AG04450 (cell line): ENCODE measurements at regions not wholly inside any gene's neighbourhood (a gene's known extent, or its start where the extent isn't known, plus 50 kb on each side); places are given as distances from the start of the nearest gene placed in this dataset.

Source experiments
- CTCF ChIA-PET: fragments of 300-600, 350-600 bp; formaldehyde crosslinking; extraction: SDS; loops from one replicate; lab custom pipeline; 2022; ENCODE audit warnings: antibody characterized with exemption, inconsistent platforms; lab: Charles Lee
- POLR2A ChIA-PET: fragments of 350-600 bp; formaldehyde crosslinking; extraction: SDS; loops from one replicate; lab custom pipeline; 2021; ENCODE audit warnings: antibody characterized with exemption, inconsistent platforms; lab: Yijun Ruan, JAX
- DNase-seq: peaks from one replicate; pipeline ENCODE4 v3.0.0-alpha.2; 2011; ENCODE audit warnings: low read depth, low spot score
- H3K27ac ChIP-seq: one replicate; pipeline ENCODE4 v1.5.1; 2012; ENCODE audit warnings: low read depth, low read length, control low read depth
- H3K27me3 ChIP-seq: one replicate; pipeline ENCODE4 v1.6.0; 2012; ENCODE audit warnings: low read length; ENCODE audit not compliant: control insufficient read depth, insufficient read depth
- H3K4me3 ChIP-seq: 2 replicates; pipeline ENCODE4 v1.5.1; 2011; ENCODE audit warnings: mild to moderate bottlenecking, low read depth, low read length, control low read depth
- H3K9me3 ChIP-seq: 2 replicates; pipeline ENCODE4 v1.5.1; 2012; ENCODE audit warnings: low read length; ENCODE audit not compliant: control insufficient read depth, insufficient read depth
- TF ChIP-seq, protein P1 (sequence below): IDR thresholded peaks from 2 replicates; pipeline ENCODE4 v1.5.1; 2011; ENCODE audit warnings: low read depth, low read length, control low read depth, inconsistent platforms

DNA sequence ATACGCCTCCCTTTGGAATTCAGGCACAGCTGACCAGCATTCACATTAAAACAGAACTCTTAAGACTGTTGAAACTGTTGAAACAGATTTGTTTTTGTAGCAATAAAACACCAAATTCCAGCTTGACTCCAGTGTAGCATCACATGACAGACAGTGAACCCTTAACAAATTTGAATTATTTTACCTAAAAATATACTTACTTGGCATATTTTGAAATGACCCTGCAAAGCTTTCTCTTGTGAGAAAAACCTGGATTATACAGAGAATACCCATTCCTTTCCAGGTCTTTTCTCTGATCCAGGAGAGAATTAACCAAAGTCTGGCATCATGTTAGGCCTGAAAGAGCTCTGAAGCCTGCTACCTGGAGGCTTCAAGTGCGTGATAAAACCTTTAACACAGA is 410.3 kb downstream of the FOXG1 start:
- ChIA-PET CTCF (no interaction called here), POLR2A (no interaction called here)
- Histone ChIP-seq H3K9me3 (no peaks in the 10 kb centered on the region; the same call in 1 of the 2 replicates), H3K27me3 (no peaks in the 10 kb centered on the region), H3K27ac (no peak overlapping the region), H3K4me3 (no peak overlapping the region)
- TF ChIP-seq, protein P1, sequence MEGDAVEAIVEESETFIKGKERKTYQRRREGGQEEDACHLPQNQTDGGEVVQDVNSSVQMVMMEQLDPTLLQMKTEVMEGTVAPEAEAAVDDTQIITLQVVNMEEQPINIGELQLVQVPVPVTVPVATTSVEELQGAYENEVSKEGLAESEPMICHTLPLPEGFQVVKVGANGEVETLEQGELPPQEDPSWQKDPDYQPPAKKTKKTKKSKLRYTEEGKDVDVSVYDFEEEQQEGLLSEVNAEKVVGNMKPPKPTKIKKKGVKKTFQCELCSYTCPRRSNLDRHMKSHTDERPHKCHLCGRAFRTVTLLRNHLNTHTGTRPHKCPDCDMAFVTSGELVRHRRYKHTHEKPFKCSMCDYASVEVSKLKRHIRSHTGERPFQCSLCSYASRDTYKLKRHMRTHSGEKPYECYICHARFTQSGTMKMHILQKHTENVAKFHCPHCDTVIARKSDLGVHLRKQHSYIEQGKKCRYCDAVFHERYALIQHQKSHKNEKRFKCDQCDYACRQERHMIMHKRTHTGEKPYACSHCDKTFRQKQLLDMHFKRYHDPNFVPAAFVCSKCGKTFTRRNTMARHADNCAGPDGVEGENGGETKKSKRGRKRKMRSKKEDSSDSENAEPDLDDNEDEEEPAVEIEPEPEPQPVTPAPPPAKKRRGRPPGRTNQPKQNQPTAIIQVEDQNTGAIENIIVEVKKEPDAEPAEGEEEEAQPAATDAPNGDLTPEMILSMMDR, result no peak
- DNase-seq, result no peak

DNA sequence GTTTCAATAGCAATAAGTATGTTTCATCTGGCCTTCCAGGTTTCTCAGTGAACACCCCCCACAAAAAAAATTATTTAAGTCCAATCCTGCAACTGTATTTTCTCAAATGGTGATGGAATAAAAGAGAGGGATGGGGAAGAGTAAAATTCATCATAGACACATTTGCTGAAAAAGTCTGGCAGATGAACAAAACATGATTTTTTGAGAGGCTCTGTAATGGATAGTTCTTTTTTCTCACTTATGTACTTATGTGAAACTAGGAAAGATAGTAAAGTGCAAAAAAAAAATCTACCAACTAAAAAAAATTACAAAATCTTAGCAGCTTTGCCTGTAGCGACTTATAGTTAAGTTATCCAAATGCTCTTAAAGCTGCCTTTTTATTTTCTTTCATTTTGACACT is 412.4 kb downstream of the FOXG1 start:
- no peaks in the 10 kb centered on the region for H3K27me3 ChIP-seq
- H3K4me3 ChIP-seq, result no peak overlapping the region
- TF ChIP-seq, protein P1, result no peak
- H3K27ac ChIP-seq, result no peak overlapping the region
- CTCF ChIA-PET, result interaction anchor here (0.6 kb wide), 1 partner anchor 14 kb away, joined by 3 read pairs; no protein-coding TSS in a partner anchor
- POLR2A ChIA-PET, result no interaction called here
- DNase-seq, result no peak
- H3K9me3 ChIP-seq, result no peaks in the 10 kb centered on the region; the same call in 1 of the 2 replicates

DNA sequence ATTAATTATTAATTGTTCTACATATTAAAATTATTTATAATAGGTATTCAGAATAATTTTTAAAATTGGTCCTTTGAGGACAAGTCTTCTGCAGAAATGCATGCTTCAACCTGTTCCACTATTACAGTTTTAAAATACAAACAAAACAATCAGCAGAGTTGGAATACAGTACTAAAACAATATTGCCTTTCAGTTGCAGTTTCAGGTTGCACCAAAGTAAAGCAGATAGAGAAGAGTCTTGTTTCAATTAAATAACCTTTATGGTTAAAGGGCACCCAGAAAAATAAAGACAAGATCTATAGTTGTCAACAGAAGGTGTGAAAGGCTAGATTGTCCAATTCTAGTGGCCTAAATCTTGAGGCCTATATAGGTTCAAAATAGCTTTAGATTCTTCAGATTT is 424.5 kb downstream of the FOXG1 start:
- Histone ChIP-seq H3K27ac (no peak overlapping the region), H3K27me3 (no peaks in the 10 kb centered on the region), H3K9me3 (no peaks in the 10 kb centered on the region), H3K4me3 (no peak overlapping the region)
- ChIA-PET CTCF (no interaction called here), POLR2A (no interaction called here)
- TF ChIP-seq, protein P1, result no peak
- no peak for DNase-seq

DNA sequence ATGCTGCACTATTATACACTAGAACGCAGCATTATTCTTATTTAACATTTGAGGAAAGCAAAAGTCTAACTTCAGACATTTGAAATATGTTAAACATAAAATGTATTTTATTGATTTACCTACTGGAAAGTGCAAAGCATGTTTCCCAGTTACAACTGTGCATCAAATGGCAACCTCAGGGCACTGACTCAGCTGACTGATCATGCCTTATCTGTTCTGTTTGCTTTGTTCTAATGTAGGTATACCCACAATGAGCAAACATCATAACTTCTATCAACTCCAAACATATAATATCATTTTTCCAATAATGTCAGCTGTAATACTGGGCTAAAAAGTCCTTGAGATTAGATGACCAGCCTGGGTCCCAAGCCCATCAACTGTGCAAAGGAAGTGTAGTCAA is 431.0 kb downstream of the FOXG1 start:
- ChIA-PET POLR2A (no interaction called here), CTCF (interaction anchor here (1.7 kb wide), 1 partner anchor 25 kb away, joined by 3 read pairs; no protein-coding TSS in a partner anchor)
- no peak overlapping the region for H3K4me3 ChIP-seq
- no peak overlapping the region for H3K27ac ChIP-seq
- no peak for DNase-seq
- no peaks in the 10 kb centered on the region for H3K9me3 ChIP-seq
- TF ChIP-seq, protein P1, result no peak
- no peaks in the 10 kb centered on the region for H3K27me3 ChIP-seq

DNA sequence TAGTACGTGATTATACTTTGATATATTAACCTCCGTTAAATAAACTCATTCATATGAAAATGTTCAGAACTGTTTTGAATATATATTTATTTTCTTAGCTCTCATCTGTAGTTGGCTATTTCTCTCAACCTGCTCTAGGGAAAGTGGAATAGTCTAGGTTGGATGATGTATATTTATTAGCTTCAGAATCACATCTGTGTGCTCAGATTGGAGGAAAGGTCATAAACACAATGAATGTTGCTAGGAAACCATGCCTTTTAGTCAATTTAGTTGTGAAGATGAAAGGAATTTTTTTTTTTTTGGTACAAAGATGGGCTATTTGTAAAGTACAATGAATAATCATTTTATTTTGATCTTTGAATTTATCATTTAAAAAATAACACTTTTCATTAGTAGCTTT is 439.1 kb downstream of the FOXG1 start:
- Histone ChIP-seq H3K4me3 (no peak overlapping the region), H3K9me3 (no peaks in the 10 kb centered on the region), H3K27ac (no peak overlapping the region), H3K27me3 (no peaks in the 10 kb centered on the region)
- POLR2A ChIA-PET, result no interaction called here
- CTCF ChIA-PET, result interaction anchor here (1.6 to 1.7 kb wide), 2 partner anchors 15 to 17 kb away, joined by 5 to 8 read pairs; no protein-coding TSS in a partner anchor
- DNase-seq, result no peak
- TF ChIP-seq, protein P1, result no peak
